Activated B cell treated with CpG ODN at 0.5 μM for 24 hours (primary cell): ENCODE measurements at regions not wholly inside any gene's neighbourhood (a gene's known extent, or its start where the extent isn't known, plus 50 kb on each side); places are given as distances from the start of the nearest gene placed in this dataset.

Experiments used
- ATAC-seq: fragments of 200-7000 bp; cut with Tn5 transposase; one replicate; pipeline ENCODE4 v1.10.0; 2021; ENCODE audit warnings: low read depth, mild to moderate bottlenecking, moderate library complexity
- CTCF ChIA-PET: fragments of 350-600 bp; sonication (Branson Sonifier 250); formaldehyde crosslinking; loops from one replicate; lab custom pipeline; 2021; ENCODE audit warnings: antibody characterized with exemption; lab: Charles Lee
- POLR2A ChIA-PET: fragments of 350-600 bp; sonication (Branson Sonifier 250); formaldehyde crosslinking; loops from one replicate; lab custom pipeline; 2021; ENCODE audit warnings: antibody characterized with exemption; lab: Charles Lee
- DNase-seq: peaks from one replicate; pipeline ENCODE4 v3.0.0; 2022
- H3K27ac Mint-ChIP-seq: one replicate; pipeline ENCODE4 v1.8.0; 2020; ENCODE audit warnings: mixed read lengths
- H3K27me3 Mint-ChIP-seq: one replicate; pipeline ENCODE4 v1.8.0; 2021; ENCODE audit warnings: mixed read lengths
- H3K36me3 Mint-ChIP-seq: one replicate; pipeline ENCODE4 v1.8.0; 2021; ENCODE audit warnings: low read depth, mixed read lengths
- H3K4me1 Mint-ChIP-seq: one replicate; pipeline ENCODE4 v1.8.0; 2021; ENCODE audit warnings: mixed read lengths
- H3K4me3 Mint-ChIP-seq: one replicate; pipeline ENCODE4 v1.8.0; 2020; ENCODE audit warnings: mild to moderate bottlenecking, mixed read lengths
- H3K9me3 Mint-ChIP-seq: one replicate; pipeline ENCODE4 v1.8.0; 2020; ENCODE audit warnings: mixed read lengths
- CTCF ChIP-seq: fragments of 200-600 bp; IDR thresholded peaks from one replicate; pipeline ENCODE4 v1.8.0; 2022; ENCODE audit warnings: antibody characterized with exemption, mild to moderate bottlenecking
- intact Hi-C: fragments of 100-400 bp; cut with micrococcal nuclease; formaldehyde crosslinking; loops from one replicate; pipeline ENCODE4 v1.15.1; 2024

GRCh38 chr2:128981353-128981752 lies 662.7 kb upstream of the HS6ST1 start:
- no peaks in the 10 kb centered on the region for H3K36me3 Mint-ChIP-seq
- CTCF ChIA-PET, result no interaction called here
- intact Hi-C loops, result no loop called here
- peaks cover 4% of the 10 kb centered on the region for H3K27me3 Mint-ChIP-seq
- no peak for TF ChIP-seq CTCF
- no peaks in the 10 kb centered on the region for H3K9me3 Mint-ChIP-seq
- POLR2A ChIA-PET, result no interaction called here
- ATAC-seq (no peak), DNase-seq (no peak)
- H3K4me1 Mint-ChIP-seq, result no peaks in the 10 kb centered on the region
- no peak overlapping the region for H3K27ac Mint-ChIP-seq
- no peak overlapping the region for H3K4me3 Mint-ChIP-seq

- DNase-seq, result no peak
- ChIA-PET CTCF (no interaction called here), POLR2A (no interaction called here)
- ATAC-seq, result no peak
- TF ChIP-seq CTCF, result no peak
- H3K36me3 Mint-ChIP-seq, result no peaks in the 10 kb centered on the region
- H3K9me3 Mint-ChIP-seq, result no peaks in the 10 kb centered on the region
- intact Hi-C loops, result no loop called here
- H3K27me3 Mint-ChIP-seq, result peaks cover 4% of the 10 kb centered on the region
- H3K27ac Mint-ChIP-seq, result no peak overlapping the region
- no peaks in the 10 kb centered on the region for H3K4me1 Mint-ChIP-seq
- H3K4me3 Mint-ChIP-seq, result no peak overlapping the region
These were observed 663.3 kb upstream of the HS6ST1 start for GRCh38 chr2:128982001-128982400.

GRCh38 chr2:128982670-128983069 lies 664.0 kb upstream of the HS6ST1 start:
- H3K27ac Mint-ChIP-seq, result no peak overlapping the region
- H3K4me3 Mint-ChIP-seq, result no peak overlapping the region
- intact Hi-C loops, result no loop called here
- ChIA-PET POLR2A (no interaction called here), CTCF (no interaction called here)
- ATAC-seq (no peak), DNase-seq (no peak)
- peaks cover 4% of the 10 kb centered on the region for H3K27me3 Mint-ChIP-seq
- no peaks in the 10 kb centered on the region for H3K9me3 Mint-ChIP-seq
- no peaks in the 10 kb centered on the region for H3K36me3 Mint-ChIP-seq
- TF ChIP-seq CTCF, result no peak
- H3K4me1 Mint-ChIP-seq, result no peaks in the 10 kb centered on the region

- H3K27me3 Mint-ChIP-seq, result peaks cover 4% of the 10 kb centered on the region
- no peak for ATAC-seq
These were observed 664.4 kb upstream of the HS6ST1 start for GRCh38 chr2:128983094-128983493.

GRCh38 chr2:128984081-128984480 lies 665.4 kb upstream of the HS6ST1 start:
- Mint-ChIP-seq H3K4me1 (no peaks in the 10 kb centered on the region), H3K4me3 (no peak overlapping the region), H3K27ac (no peak overlapping the region), H3K36me3 (no peaks in the 10 kb centered on the region), H3K27me3 (peaks cover 2% of the 10 kb centered on the region), H3K9me3 (no peaks in the 10 kb centered on the region)
- intact Hi-C loops, result no loop called here
- CTCF ChIA-PET, result no interaction called here
- no peak for TF ChIP-seq CTCF
- ATAC-seq (no peak), DNase-seq (no peak)
- POLR2A ChIA-PET, result no interaction called here

More at GRCh38 chr2:128983094-128983493, 664.4 kb upstream of the HS6ST1 start:
- ChIA-PET POLR2A (no interaction called here), CTCF (no interaction called here)
- no peak for TF ChIP-seq CTCF
- Mint-ChIP-seq H3K4me3 (no peak overlapping the region), H3K9me3 (no peaks in the 10 kb centered on the region), H3K27ac (no peak overlapping the region), H3K4me1 (no peaks in the 10 kb centered on the region), H3K36me3 (no peaks in the 10 kb centered on the region)
- no peak for DNase-seq
- intact Hi-C loops, result no loop called here
